ENCODE measurements at regions not wholly inside any gene's neighbourhood (a gene's known extent, or its start where the extent isn't known, plus 50 kb on each side); places are given as distances from the start of the nearest gene placed in this dataset.

DNA sequence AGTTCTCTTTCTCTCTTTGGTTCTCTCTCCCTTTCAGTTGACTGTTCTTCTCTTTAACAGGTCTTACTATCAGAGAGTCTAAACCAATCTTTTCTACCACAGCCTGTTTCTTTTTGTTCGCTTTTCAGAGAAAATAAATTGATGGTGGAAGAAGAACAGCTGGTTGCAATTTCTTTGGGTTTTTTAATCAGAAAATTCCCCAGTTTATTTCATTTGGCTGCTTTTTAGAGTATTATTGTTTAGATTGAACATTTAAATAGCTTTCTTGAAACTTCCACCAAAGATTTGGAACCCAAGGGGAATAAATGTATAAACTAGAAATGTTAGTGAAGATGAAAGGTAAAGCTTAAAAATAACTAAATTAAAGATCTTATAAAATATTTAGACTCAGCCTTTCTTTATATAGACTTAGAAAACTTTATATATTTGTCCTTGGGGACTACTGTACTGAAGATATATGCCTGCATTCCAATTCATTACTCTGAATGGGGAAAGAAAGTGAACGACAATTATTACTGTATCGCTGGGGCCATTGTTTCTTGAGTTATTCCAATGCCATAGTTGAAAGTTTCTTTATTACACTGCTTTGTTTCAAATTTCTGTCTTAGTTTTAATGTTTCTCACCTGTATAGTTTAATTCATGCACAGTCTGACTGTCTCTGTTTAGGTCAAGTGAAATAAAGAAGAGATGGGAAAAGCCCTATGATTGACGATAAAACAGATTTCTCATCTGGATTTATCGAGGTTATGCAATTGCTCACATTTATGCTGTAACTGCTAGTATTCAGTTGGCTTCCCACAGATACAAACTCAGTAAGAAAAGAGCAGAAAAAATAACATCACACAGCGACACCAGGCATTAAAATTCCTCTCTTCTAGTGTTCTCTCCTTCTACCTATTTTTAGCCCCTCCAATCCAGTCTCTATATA is 169.4 kb upstream of the CSNK1A1L start:
- no peaks in the 10 kb centered on the region for H3K4me1 ChIP-seq
- TF ChIP-seq, protein P1, sequence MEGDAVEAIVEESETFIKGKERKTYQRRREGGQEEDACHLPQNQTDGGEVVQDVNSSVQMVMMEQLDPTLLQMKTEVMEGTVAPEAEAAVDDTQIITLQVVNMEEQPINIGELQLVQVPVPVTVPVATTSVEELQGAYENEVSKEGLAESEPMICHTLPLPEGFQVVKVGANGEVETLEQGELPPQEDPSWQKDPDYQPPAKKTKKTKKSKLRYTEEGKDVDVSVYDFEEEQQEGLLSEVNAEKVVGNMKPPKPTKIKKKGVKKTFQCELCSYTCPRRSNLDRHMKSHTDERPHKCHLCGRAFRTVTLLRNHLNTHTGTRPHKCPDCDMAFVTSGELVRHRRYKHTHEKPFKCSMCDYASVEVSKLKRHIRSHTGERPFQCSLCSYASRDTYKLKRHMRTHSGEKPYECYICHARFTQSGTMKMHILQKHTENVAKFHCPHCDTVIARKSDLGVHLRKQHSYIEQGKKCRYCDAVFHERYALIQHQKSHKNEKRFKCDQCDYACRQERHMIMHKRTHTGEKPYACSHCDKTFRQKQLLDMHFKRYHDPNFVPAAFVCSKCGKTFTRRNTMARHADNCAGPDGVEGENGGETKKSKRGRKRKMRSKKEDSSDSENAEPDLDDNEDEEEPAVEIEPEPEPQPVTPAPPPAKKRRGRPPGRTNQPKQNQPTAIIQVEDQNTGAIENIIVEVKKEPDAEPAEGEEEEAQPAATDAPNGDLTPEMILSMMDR (IDR thresholded peaks at IDR 0.05), result no peak
- no peak for TF ChIP-seq POLR2A (IDR thresholded peaks at IDR 0.05)
- H3K36me3 ChIP-seq, result no peaks in the 10 kb centered on the region
- H3K9me3 ChIP-seq, result no peaks in the 10 kb centered on the region
- H3K4me3 ChIP-seq, result no peak overlapping the region
- intact Hi-C loops (cut with DNase I), result no loop called here
- no peak for ATAC-seq
- 64% methylated on average over 6 of the region's 6 CpGs for WGBS (ENCODE audit: insufficient coverage, low coverage, low lambda C conversion rate, missing lambda C conversion rate)
- no peaks in the 10 kb centered on the region for H3K27me3 ChIP-seq
- DNase-seq, result no peak
- no peak overlapping the region for H3K27ac ChIP-seq

GRCh38 chr13:37273836-37274235 is 168.4 kb upstream of the CSNK1A1L start:
- Histone ChIP-seq H3K4me3 (no peak overlapping the region), H3K27me3 (no peaks in the 10 kb centered on the region), H3K9me3 (no peaks in the 10 kb centered on the region), H3K4me1 (no peaks in the 10 kb centered on the region), H3K36me3 (no peaks in the 10 kb centered on the region), H3K27ac (no peak overlapping the region)
- DNase-seq (no peak), ATAC-seq (no peak)
- WGBS (ENCODE audit: insufficient coverage, low coverage, low lambda C conversion rate, missing lambda C conversion rate), result 9% methylated on average over 1 of the region's 1 CpG
- TF ChIP-seq, protein P1 (IDR thresholded peaks at IDR 0.05), result no peak
- no peak for TF ChIP-seq POLR2A (IDR thresholded peaks at IDR 0.05)
- intact Hi-C loops (cut with DNase I), result no loop called here

DNA sequence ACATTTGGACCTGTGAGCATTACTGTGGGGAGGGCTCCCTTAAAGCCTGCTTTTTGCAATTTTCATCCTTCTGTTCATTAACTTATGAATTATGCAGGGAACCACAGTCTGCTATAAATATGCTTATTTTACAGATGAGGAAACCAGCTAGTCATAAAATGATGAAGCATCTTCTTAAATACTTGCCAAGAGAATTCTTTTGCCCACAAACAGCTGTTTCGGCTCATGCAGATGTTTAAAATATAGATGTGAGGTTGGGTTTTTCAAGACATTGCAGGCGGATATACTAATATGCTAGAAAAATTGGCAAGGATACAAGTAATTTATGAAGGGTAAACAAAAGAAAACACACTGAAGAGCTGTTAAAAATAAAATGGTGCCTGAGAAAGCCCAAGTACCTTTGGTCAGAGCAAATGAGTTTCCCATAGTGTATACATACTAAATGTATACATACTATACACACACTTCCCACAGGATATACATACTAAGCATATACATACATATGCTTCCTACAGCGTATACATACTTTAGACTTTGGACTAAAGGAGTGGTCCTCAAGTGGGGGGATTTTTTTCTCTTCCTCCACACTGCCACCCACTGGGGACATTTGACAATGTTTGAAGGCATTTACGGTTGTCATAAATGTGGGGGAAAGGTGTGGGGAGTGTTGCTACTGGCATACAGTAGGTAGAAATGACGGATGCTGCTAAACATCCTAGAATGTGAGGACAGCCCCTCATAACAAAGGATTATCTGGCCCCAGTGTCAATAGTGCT is 164.9 kb upstream of the CSNK1A1L start:
- Histone ChIP-seq H3K27ac (no peak overlapping the region), H3K9me3 (no peaks in the 10 kb centered on the region), H3K27me3 (no peaks in the 10 kb centered on the region), H3K4me3 (no peak overlapping the region), H3K4me1 (no peaks in the 10 kb centered on the region), H3K36me3 (no peaks in the 10 kb centered on the region)
- intact Hi-C loops (cut with DNase I), result no loop called here
- no peak for TF ChIP-seq POLR2A (IDR thresholded peaks at IDR 0.05)
- 70% methylated on average over 5 of the region's 5 CpGs for WGBS (ENCODE audit: insufficient coverage, low coverage, low lambda C conversion rate, missing lambda C conversion rate)
- ATAC-seq (no peak), DNase-seq (no peak)

- Histone ChIP-seq H3K4me3 (no peak overlapping the region), H3K4me1 (no peaks in the 10 kb centered on the region), H3K27ac (no peak overlapping the region), H3K9me3 (peaks cover 0 to 6% (median 0%) of the 10 kb centered on the region in 4 donors), H3K27me3 (no peaks in the 10 kb centered on the region), H3K36me3 (no peaks in the 10 kb centered on the region)
- WGBS (ENCODE audit: insufficient coverage, low coverage, low lambda C conversion rate, missing lambda C conversion rate), result 22% methylated on average over 2 of the region's 2 CpGs
- no peak for TF ChIP-seq POLR2A (IDR thresholded peaks at IDR 0.05)
- TF ChIP-seq, protein P1 (IDR thresholded peaks at IDR 0.05), result no peak
- ATAC-seq (no peak), DNase-seq (no peak)
- intact Hi-C loops (cut with DNase I), result no loop called here
Measured at GRCh38 chr13:37263871-37264270, 158.4 kb upstream of the CSNK1A1L start.

DNA sequence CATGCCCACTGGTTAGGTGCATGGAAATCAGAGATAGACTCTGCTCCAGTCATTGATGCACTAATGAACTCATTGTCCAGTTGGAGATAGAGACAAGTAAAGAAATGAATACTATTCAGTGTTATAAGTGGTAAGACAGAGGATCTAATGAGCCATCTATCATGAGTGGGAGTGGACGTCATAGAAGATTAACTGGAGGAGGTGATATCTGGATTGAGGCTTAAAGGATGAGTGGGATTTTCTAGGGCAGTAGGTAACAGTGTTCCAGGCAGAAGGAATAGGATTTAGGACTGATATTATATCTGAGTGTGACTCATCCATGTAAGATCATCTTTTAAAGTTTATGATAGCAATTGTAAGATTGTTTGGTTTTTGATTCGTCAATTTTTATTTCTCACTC is 152.2 kb upstream of the CSNK1A1L start:
- no peaks in the 10 kb centered on the region for H3K36me3 ChIP-seq
- no peaks in the 10 kb centered on the region for H3K27me3 ChIP-seq
- H3K4me1 ChIP-seq, result no peaks in the 10 kb centered on the region
- H3K9me3 ChIP-seq, result peaks cover 0 to 6% (median 0%) of the 10 kb centered on the region in 4 donors
- no peak overlapping the region for H3K4me3 ChIP-seq
- intact Hi-C loops (cut with DNase I), result no loop called here
- no peak overlapping the region for H3K27ac ChIP-seq
- TF ChIP-seq, protein P1 (IDR thresholded peaks at IDR 0.05), result no peak
- no peak for TF ChIP-seq POLR2A (IDR thresholded peaks at IDR 0.05)
- ATAC-seq, result no peak
- WGBS (ENCODE audit: insufficient coverage, low coverage, low lambda C conversion rate, missing lambda C conversion rate), result 50% methylated on average over 2 of the region's 2 CpGs
- no peak for DNase-seq

Measured in right lobe of liver (tissue), 6 donors.